ENCODE measurements at regions not wholly inside any gene's neighbourhood (a gene's known extent, or its start where the extent isn't known, plus 50 kb on each side); places are given as distances from the start of the nearest gene placed in this dataset.

DNA sequence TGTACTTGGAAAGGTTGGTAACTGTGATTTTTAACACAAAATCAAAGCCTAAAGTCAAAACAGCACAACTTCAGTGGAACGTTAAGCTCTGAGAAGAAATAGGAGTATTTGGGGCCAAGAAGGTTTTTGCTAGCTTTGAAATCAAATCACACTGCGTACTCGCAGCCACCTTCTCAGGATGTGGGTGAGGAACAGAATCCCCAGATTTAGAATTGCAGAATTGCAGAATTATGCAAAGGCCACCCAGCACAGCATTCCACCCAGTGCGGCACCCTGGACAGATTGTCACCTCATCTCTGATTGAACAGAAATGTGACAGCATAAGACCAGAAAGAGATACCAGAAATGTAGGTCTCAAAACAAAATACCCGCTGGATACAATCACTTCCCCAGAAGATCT lies 181.1 kb downstream of the DHX15 start:
- Histone ChIP-seq H3K27ac (ENCODE audit: insufficient read depth, low read depth, low read length, poor library complexity, severe bottlenecking) (no peak overlapping the region), H3K9me3 (ENCODE audit: control insufficient read depth, low read length) (no peaks in the 10 kb centered on the region), H3K36me3 (ENCODE audit: control insufficient read depth, insufficient read depth, low read length) (no peaks in the 10 kb centered on the region), H3K27me3 (ENCODE audit: control insufficient read depth, insufficient read depth, low read length, poor library complexity, severe bottlenecking) (no peaks in the 10 kb centered on the region), H3K4me3 (ENCODE audit: insufficient read depth, low read depth, low read length) (no peak overlapping the region), H3K4me1 (ENCODE audit: control insufficient read depth, insufficient read depth, low read length) (no peaks in the 10 kb centered on the region)
- WGBS, 2 experiments: 95 to 97% methylated on average over 5 of the region's 5 CpGs

DNA sequence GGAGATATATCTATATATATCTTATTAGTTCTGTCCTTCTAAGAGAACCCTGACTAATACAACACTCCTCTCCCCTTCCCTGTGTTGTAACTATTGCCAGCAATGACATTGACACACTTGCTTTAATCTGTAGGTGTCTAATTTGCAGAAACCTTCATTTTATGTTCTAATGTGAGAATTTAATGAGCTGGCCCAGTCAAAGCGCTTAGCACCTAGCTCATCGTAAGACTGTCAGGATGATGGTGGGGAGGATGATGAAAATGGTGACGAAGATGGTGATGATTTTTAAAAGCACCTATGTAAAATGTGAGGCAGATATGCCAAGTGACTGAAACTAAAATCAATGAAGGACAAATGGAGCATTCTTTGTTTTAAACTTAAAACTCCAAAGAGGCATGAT lies 183.8 kb downstream of the DHX15 start:
- Histone ChIP-seq H3K9me3 (ENCODE audit: control insufficient read depth, low read length) (no peaks in the 10 kb centered on the region), H3K36me3 (ENCODE audit: control insufficient read depth, insufficient read depth, low read length) (no peaks in the 10 kb centered on the region), H3K27me3 (ENCODE audit: control insufficient read depth, insufficient read depth, low read length, poor library complexity, severe bottlenecking) (no peaks in the 10 kb centered on the region), H3K4me3 (ENCODE audit: insufficient read depth, low read depth, low read length) (no peak overlapping the region), H3K27ac (ENCODE audit: insufficient read depth, low read depth, low read length, poor library complexity, severe bottlenecking) (no peak overlapping the region), H3K4me1 (ENCODE audit: control insufficient read depth, insufficient read depth, low read length) (no peaks in the 10 kb centered on the region)
- WGBS, 2 experiments: 94 to 97% methylated on average over 3 of the region's 3 CpGs

DNA sequence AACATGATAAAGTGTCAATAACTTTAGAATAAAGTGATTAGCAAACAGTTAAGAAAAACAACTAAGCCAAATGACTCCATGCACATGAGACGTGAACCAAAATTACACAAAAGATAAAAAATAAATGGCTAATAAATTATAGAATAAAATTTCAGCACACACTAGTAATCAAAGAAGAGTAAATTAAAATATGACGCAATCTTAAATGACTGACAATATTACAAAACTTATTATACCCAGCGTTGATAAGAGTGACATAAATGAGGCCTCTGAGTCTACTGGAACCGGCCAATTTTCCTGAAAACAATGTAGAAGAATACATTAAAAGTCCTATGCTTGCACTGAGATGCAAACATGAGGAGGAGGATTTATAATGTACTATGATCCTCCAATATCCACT lies 187.4 kb downstream of the DHX15 start:
- no peaks in the 10 kb centered on the region for H3K4me1 ChIP-seq (ENCODE audit: control insufficient read depth, insufficient read depth, low read length)
- H3K27me3 ChIP-seq (ENCODE audit: control insufficient read depth, insufficient read depth, low read length, poor library complexity, severe bottlenecking): no peaks in the 10 kb centered on the region
- no peak overlapping the region for H3K4me3 ChIP-seq (ENCODE audit: insufficient read depth, low read depth, low read length)
- H3K9me3 ChIP-seq (ENCODE audit: control insufficient read depth, low read length): no peaks in the 10 kb centered on the region
- H3K36me3 ChIP-seq (ENCODE audit: control insufficient read depth, insufficient read depth, low read length): no peaks in the 10 kb centered on the region
- WGBS, 2 experiments: 100% methylated on average over 3 of the region's 4 CpGs; no CpG with 5 or more reads in 1 of the 2 experiments
- no peak overlapping the region for H3K27ac ChIP-seq (ENCODE audit: insufficient read depth, low read depth, low read length, poor library complexity, severe bottlenecking)

DNA sequence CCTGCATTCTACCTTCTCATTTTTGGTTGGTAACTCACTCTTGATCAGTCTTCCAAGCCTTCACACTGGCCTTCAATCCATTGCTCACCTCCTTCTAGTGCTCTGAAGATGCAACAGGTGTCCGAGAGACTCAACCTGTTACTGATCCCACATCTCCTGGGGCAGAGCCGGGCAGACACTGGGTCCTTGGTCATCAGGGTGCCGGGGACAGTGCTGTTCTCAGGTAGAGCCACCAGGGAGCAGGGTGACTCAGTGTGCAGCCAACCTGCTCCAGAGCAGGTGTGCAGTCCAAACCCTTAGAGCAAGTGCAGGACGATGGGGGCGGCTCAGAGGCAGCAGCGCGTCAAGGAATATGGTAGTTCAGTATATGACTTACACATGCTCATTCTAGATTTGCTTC lies 188.4 kb downstream of the DHX15 start:
- 96% methylated on average over 7 of the region's 7 CpGs for whole genome bisulfite sequencing, 2 experiments
- no peak overlapping the region for H3K27ac ChIP-seq (ENCODE audit: insufficient read depth, low read depth, low read length, poor library complexity, severe bottlenecking)
- no peak overlapping the region for H3K4me3 ChIP-seq (ENCODE audit: insufficient read depth, low read depth, low read length)
- H3K27me3 ChIP-seq (ENCODE audit: control insufficient read depth, insufficient read depth, low read length, poor library complexity, severe bottlenecking): no peaks in the 10 kb centered on the region
- H3K36me3 ChIP-seq (ENCODE audit: control insufficient read depth, insufficient read depth, low read length): no peaks in the 10 kb centered on the region
- no peaks in the 10 kb centered on the region for H3K4me1 ChIP-seq (ENCODE audit: control insufficient read depth, insufficient read depth, low read length)
- no peaks in the 10 kb centered on the region for H3K9me3 ChIP-seq (ENCODE audit: control insufficient read depth, low read length)

DNA sequence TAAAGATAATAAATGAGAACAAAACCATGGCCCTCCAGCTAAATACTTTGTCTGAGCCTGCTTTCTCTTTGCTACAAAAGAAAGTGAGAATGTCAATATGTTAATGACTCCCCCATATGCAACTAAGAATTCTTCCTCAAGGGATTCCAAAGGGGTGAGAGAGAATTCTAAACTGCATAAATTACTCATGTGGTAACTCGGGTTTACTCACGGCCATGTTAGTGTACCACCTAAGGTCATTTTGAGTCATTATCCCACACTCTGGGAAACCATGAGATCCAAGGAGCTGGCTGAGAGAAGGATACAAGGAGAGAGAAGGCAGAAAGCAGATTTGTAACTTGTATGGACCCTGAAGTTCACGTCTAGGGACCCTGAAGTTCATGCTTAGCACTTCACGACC lies 190.3 kb downstream of the DHX15 start:
- H3K4me3 ChIP-seq (ENCODE audit: insufficient read depth, low read depth, low read length): no peak overlapping the region
- H3K9me3 ChIP-seq (ENCODE audit: control insufficient read depth, low read length): no peaks in the 10 kb centered on the region
- H3K27ac ChIP-seq (ENCODE audit: insufficient read depth, low read depth, low read length, poor library complexity, severe bottlenecking): no peak overlapping the region
- no peaks in the 10 kb centered on the region for H3K36me3 ChIP-seq (ENCODE audit: control insufficient read depth, insufficient read depth, low read length)
- no peaks in the 10 kb centered on the region for H3K27me3 ChIP-seq (ENCODE audit: control insufficient read depth, insufficient read depth, low read length, poor library complexity, severe bottlenecking)
- 80 to 85% methylated on average over 4 of the region's 4 CpGs for WGBS, 2 experiments
- H3K4me1 ChIP-seq (ENCODE audit: control insufficient read depth, insufficient read depth, low read length): no peaks in the 10 kb centered on the region

DNA sequence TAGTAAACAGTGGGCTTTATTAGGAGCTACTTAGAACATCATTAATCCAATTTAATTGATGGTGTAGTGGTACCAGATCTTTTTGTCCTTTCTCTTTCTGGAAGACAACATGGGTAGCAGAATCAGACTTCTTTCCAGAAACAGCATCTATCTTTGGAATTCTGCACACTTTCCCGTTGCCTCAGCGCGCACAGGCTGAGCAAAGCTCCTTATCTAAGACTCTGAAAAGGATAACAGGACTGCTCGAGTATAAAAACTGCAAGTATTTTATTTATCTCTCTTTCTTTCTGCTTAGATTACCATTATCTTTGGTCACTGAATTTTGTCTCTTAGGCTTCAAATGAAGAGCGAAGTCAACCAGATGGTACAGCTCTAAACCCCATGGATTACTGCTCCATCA lies 191.7 kb downstream of the DHX15 start:
- 94 to 96% methylated on average over 5 of the region's 5 CpGs for WGBS, 2 experiments
- Histone ChIP-seq H3K4me3 (ENCODE audit: insufficient read depth, low read depth, low read length) (no peak overlapping the region), H3K27me3 (ENCODE audit: control insufficient read depth, insufficient read depth, low read length, poor library complexity, severe bottlenecking) (no peaks in the 10 kb centered on the region), H3K9me3 (ENCODE audit: control insufficient read depth, low read length) (no peaks in the 10 kb centered on the region), H3K4me1 (ENCODE audit: control insufficient read depth, insufficient read depth, low read length) (no peaks in the 10 kb centered on the region), H3K36me3 (ENCODE audit: control insufficient read depth, insufficient read depth, low read length) (no peaks in the 10 kb centered on the region), H3K27ac (ENCODE audit: insufficient read depth, low read depth, low read length, poor library complexity, severe bottlenecking) (no peak overlapping the region)

DNA sequence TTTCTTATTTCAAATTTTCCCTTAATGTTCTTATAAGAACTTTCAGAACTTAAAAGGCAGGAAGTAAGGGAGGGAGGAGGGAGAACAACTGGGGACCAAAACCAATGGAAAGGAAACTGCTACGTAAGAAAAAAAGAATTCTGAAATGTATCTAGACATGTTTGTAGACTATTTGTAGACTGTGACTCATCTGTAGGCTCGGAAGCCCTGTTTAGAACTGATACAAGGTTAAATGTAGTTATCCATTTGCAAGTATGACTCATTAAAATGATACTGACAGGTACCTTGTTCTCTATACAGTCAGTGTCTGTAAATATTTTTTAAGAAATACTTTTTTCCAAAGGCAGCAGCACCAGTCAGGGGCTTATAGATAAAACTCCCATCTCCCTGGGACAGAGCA lies 202.0 kb downstream of the DHX15 start:
- Histone ChIP-seq H3K36me3 (ENCODE audit: control insufficient read depth, insufficient read depth, low read length) (no peaks in the 10 kb centered on the region), H3K4me3 (ENCODE audit: insufficient read depth, low read depth, low read length) (no peak overlapping the region), H3K4me1 (ENCODE audit: control insufficient read depth, insufficient read depth, low read length) (no peaks in the 10 kb centered on the region), H3K27me3 (ENCODE audit: control insufficient read depth, insufficient read depth, low read length, poor library complexity, severe bottlenecking) (no peaks in the 10 kb centered on the region), H3K27ac (ENCODE audit: insufficient read depth, low read depth, low read length, poor library complexity, severe bottlenecking) (no peak overlapping the region), H3K9me3 (ENCODE audit: control insufficient read depth, low read length) (no peaks in the 10 kb centered on the region)
- WGBS, 2 experiments: 92 to 97% methylated on average over 2 of the region's 2 CpGs

DNA sequence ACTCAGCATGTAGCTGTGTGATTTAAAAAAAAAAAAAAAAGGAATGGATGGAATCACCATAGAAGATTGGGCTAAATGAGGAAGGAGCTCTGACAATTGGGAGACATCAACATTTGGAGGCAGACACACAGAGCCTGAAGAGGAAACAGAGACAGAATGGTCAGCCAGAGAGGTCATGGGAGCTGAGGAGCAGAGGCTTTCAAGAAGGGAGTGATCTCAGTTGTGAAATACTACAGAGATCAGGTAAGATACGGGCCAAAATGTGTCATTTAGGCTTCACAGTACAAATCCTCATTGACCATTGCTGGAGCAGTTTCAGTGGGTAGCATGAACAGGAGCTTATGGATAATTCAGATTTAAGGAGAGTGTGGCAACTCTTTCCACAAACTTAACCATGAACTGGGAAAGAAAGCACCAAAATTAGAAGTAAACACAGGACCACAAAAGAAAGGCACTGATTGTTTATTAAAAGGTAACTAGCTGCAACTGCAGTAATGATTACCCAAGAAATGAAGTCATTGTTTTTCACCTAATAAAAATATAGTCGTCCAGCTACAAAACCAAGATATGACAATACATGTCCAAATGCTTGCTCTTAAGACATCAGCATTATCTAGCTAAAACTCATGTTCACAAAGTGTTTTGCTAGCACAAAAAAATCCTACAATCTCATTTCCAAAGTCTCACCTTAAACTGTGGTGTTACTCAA lies 203.2 kb downstream of the DHX15 start:
- no peak overlapping the region for H3K27ac ChIP-seq (ENCODE audit: insufficient read depth, low read depth, low read length, poor library complexity, severe bottlenecking)
- H3K36me3 ChIP-seq (ENCODE audit: control insufficient read depth, insufficient read depth, low read length): no peaks in the 10 kb centered on the region
- WGBS, 2 experiments: 93 to 95% methylated on average over 2 of the region's 2 CpGs
- no peaks in the 10 kb centered on the region for H3K4me1 ChIP-seq (ENCODE audit: control insufficient read depth, insufficient read depth, low read length)
- H3K27me3 ChIP-seq (ENCODE audit: control insufficient read depth, insufficient read depth, low read length, poor library complexity, severe bottlenecking): no peaks in the 10 kb centered on the region
- H3K4me3 ChIP-seq (ENCODE audit: insufficient read depth, low read depth, low read length): no peak overlapping the region
- no peaks in the 10 kb centered on the region for H3K9me3 ChIP-seq (ENCODE audit: control insufficient read depth, low read length)

DNA sequence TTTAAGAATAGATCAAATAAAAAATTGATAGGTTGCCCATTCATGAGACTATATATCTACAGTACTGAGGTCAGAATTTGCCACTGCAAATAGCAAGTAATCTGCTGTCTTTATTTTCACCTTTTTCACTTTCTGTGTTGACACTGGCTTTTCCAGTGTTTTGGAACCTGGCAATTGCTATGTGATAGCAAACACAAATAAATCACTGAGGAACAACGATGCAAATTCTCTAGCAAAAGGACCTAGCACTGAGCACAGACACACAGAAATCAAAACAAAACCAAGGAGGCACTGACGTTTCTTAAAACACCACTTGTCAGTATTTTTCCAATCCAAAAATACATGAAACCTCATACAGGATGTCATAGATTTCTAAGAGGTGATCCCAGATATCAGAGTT lies 210.7 kb downstream of the DHX15 start:
- H3K36me3 ChIP-seq (ENCODE audit: control insufficient read depth, insufficient read depth, low read length): no peaks in the 10 kb centered on the region
- no peak overlapping the region for H3K4me3 ChIP-seq (ENCODE audit: insufficient read depth, low read depth, low read length)
- H3K9me3 ChIP-seq (ENCODE audit: control insufficient read depth, low read length): no peaks in the 10 kb centered on the region
- no peak overlapping the region for H3K27ac ChIP-seq (ENCODE audit: insufficient read depth, low read depth, low read length, poor library complexity, severe bottlenecking)
- H3K4me1 ChIP-seq (ENCODE audit: control insufficient read depth, insufficient read depth, low read length): no peaks in the 10 kb centered on the region
- 94 to 95% methylated on average over 2 of the region's 2 CpGs for WGBS, 2 experiments
- no peaks in the 10 kb centered on the region for H3K27me3 ChIP-seq (ENCODE audit: control insufficient read depth, insufficient read depth, low read length, poor library complexity, severe bottlenecking)

DNA sequence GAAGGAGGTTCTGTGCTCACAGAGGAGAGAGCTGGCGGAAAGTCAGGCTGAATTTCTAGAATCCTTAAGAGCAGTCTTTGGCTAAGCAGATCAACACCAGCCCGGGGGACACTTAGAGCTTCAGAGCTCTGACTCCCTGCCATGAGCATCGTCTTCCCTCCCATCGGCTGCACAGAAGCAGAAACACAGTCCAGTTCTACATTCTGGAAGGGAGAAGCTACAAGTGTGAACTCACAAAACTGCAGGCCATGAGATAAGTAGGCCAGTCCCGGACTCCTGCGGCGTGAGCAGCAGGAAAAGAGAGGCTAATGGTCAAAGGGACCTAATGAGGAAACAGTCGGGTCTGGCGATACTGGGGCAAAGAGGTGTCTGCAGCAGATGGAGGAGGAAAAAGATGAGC lies 211.5 kb downstream of the DHX15 start:
- Histone ChIP-seq H3K36me3 (ENCODE audit: control insufficient read depth, insufficient read depth, low read length) (no peaks in the 10 kb centered on the region), H3K27me3 (ENCODE audit: control insufficient read depth, insufficient read depth, low read length, poor library complexity, severe bottlenecking) (no peaks in the 10 kb centered on the region), H3K27ac (ENCODE audit: insufficient read depth, low read depth, low read length, poor library complexity, severe bottlenecking) (no peak overlapping the region), H3K9me3 (ENCODE audit: control insufficient read depth, low read length) (no peaks in the 10 kb centered on the region), H3K4me1 (ENCODE audit: control insufficient read depth, insufficient read depth, low read length) (no peaks in the 10 kb centered on the region), H3K4me3 (ENCODE audit: insufficient read depth, low read depth, low read length) (no peak overlapping the region)
- WGBS, 2 experiments: 94% methylated on average over 9 of the region's 9 CpGs

DNA sequence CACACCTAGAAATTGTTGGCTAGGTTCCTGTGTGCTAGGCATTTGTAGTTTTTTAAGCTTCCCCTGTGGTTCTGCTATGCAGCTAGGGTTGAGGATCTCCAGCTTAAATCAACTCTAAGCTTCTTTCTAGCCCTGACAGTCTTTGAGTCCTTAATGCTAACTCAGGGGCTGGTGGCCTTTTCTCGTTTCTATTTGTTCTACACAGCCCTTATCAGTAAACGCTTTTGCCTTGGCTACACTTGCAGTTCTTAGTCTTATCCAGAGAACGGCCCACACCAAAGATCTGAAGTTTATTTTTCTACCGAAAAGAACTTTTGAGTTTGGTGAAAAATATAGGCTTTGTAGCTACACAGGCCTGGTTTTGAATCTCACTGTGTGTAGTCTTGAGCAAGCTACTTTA lies 212.0 kb downstream of the DHX15 start:
- Histone ChIP-seq H3K4me3 (ENCODE audit: insufficient read depth, low read depth, low read length) (no peak overlapping the region), H3K9me3 (ENCODE audit: control insufficient read depth, low read length) (no peaks in the 10 kb centered on the region), H3K27ac (ENCODE audit: insufficient read depth, low read depth, low read length, poor library complexity, severe bottlenecking) (no peak overlapping the region), H3K4me1 (ENCODE audit: control insufficient read depth, insufficient read depth, low read length) (no peaks in the 10 kb centered on the region), H3K27me3 (ENCODE audit: control insufficient read depth, insufficient read depth, low read length, poor library complexity, severe bottlenecking) (no peaks in the 10 kb centered on the region), H3K36me3 (ENCODE audit: control insufficient read depth, insufficient read depth, low read length) (no peaks in the 10 kb centered on the region)
- WGBS, 2 experiments: 91 to 94% methylated on average over 4 of the region's 4 CpGs

Measured in ectodermal cell (in vitro differentiated cells).